Neuronal stem cell (in vitro differentiated cells): ENCODE measurements at regions not wholly inside any gene's neighbourhood (a gene's known extent, or its start where the extent isn't known, plus 50 kb on each side); places are given as distances from the start of the nearest gene placed in this dataset.
A peak's percentile ranks its signal among the peaks of the same experiment; 100 is the strongest.

Source experiments
- DNase-seq: peaks from one replicate; pipeline ENCODE4 v3.0.0-alpha.2; 2013; ENCODE audit warnings: low spot score
- H2AFZ ChIP-seq: one replicate; pipeline ENCODE4 v1.6.1; 2013; ENCODE audit warnings: mild to moderate bottlenecking, low read length, inconsistent platforms
- H2AK5ac ChIP-seq: 2 replicates; pipeline ENCODE4 v1.6.1; 2013; ENCODE audit warnings: low read depth, mild to moderate bottlenecking, inconsistent platforms, low read length, moderate library complexity, mixed read lengths
- H2BK120ac ChIP-seq: 2 replicates; pipeline ENCODE4 v1.6.1; 2013; ENCODE audit warnings: low read depth, mild to moderate bottlenecking, inconsistent platforms, low read length, moderate library complexity, mixed read lengths
- H2BK12ac ChIP-seq: one replicate; pipeline ENCODE4 v1.6.1; 2013; ENCODE audit warnings: low read length, inconsistent platforms
- H2BK15ac ChIP-seq: 2 replicates; pipeline ENCODE4 v1.6.1; 2013; ENCODE audit warnings: mild to moderate bottlenecking, low read length, inconsistent platforms, mixed read lengths
- H2BK5ac ChIP-seq: one replicate; pipeline ENCODE4 v1.6.1; 2013; ENCODE audit warnings: inconsistent platforms, mild to moderate bottlenecking, low read length, moderate library complexity
- H3K14ac ChIP-seq: one replicate; pipeline ENCODE4 v1.6.1; 2013; ENCODE audit warnings: low read length, inconsistent platforms
- H3K18ac ChIP-seq: 2 replicates; pipeline ENCODE4 v1.6.1; 2013; ENCODE audit warnings: low read length, inconsistent platforms
- H3K23ac ChIP-seq: 2 replicates; pipeline ENCODE4 v1.6.1; 2013; ENCODE audit warnings: low read depth, mild to moderate bottlenecking, mixed read lengths, low read length, inconsistent platforms; ENCODE audit not compliant: poor library complexity
- H3K27ac ChIP-seq: replicated peaks from 3 replicates; pipeline ENCODE4 v1.5.1; 2013; ENCODE audit warnings: low read length, inconsistent platforms
- H3K27me3 ChIP-seq, 3 experiments: 2 replicates each; pipeline ENCODE4 v1.6.1; 2013; ENCODE audit warnings: low read length in 3 of 3, mild to moderate bottlenecking in 2 of 3, inconsistent platforms in 1 of 3, low read depth in 1 of 3, mixed read lengths in 1 of 3, moderate library complexity in 1 of 3; ENCODE audit not compliant: control insufficient read depth in 3 of 3, insufficient read depth in 3 of 3
- H3K36me3 ChIP-seq, 2 donors: replicated peaks in 1 of 2; 2 replicates each; pipeline ENCODE4 v1.6.1; 2013; ENCODE audit warnings: low read length in 2 of 2; ENCODE audit not compliant: control insufficient read depth in 2 of 2, insufficient read depth in 2 of 2
- H3K4ac ChIP-seq: 2 replicates; pipeline ENCODE4 v1.6.1; 2013; ENCODE audit warnings: inconsistent platforms, mild to moderate bottlenecking, low read length, moderate library complexity
- H3K4me1 ChIP-seq, 2 donors: 1 replicate in 1 of 2; 2 replicates in 1 of 2; pipeline ENCODE4 v1.6.1; 2013; ENCODE audit warnings: low read length in 2 of 2, low read depth in 1 of 2; ENCODE audit not compliant: control insufficient read depth in 2 of 2, insufficient read depth in 1 of 2
- H3K4me2 ChIP-seq: one replicate; pipeline ENCODE4 v1.6.1; 2013; ENCODE audit warnings: mild to moderate bottlenecking, low read length, inconsistent platforms; ENCODE audit not compliant: insufficient read depth, poor library complexity, severe bottlenecking
- H3K4me3 ChIP-seq, 2 donors: 2 replicates each; pipeline ENCODE4 v1.5.1; 2013; ENCODE audit warnings: low read length in 2 of 2, mild to moderate bottlenecking in 2 of 2, inconsistent platforms in 1 of 2, moderate library complexity in 1 of 2
- H3K79me1 ChIP-seq: one replicate; pipeline ENCODE4 v1.6.1; 2013; ENCODE audit warnings: low read depth, mild to moderate bottlenecking, inconsistent platforms, low read length, moderate library complexity
- H3K9ac ChIP-seq: one replicate; pipeline ENCODE4 v1.6.1; 2013; ENCODE audit warnings: mild to moderate bottlenecking, low read depth, low read length, inconsistent platforms; ENCODE audit not compliant: poor library complexity
- H3K9me3 ChIP-seq, 2 donors: replicated peaks in 1 of 2; 2 replicates each; pipeline versions ENCODE3 to v1.6.1; 2013; ENCODE audit warnings: low read length in 2 of 2, mild to moderate bottlenecking in 2 of 2, inconsistent platforms in 1 of 2, low read depth in 1 of 2, mixed read lengths in 1 of 2, moderate library complexity in 1 of 2; ENCODE audit not compliant: control insufficient read depth in 2 of 2, insufficient read depth in 1 of 2
- H4K8ac ChIP-seq: one replicate; pipeline ENCODE4 v1.6.1; 2013; ENCODE audit warnings: low read depth, mild to moderate bottlenecking, inconsistent platforms, low read length, moderate library complexity
- H4K91ac ChIP-seq: one replicate; pipeline ENCODE4 v1.6.1; 2013; ENCODE audit warnings: low read length, low read depth, mild to moderate bottlenecking, inconsistent platforms; ENCODE audit not compliant: poor library complexity
- WGBS, 2 donors: extraction: QIAGEN DNeasy Blood & Tissue Kit; methylation state at CpG; one replicate each; pipeline ENCODE4 v1.1.7; 2013; ENCODE audit warnings: missing lambda C conversion rate in 2 of 2, mixed read lengths in 1 of 2; ENCODE audit not compliant: insufficient read length in 2 of 2, insufficient replicate concordance in 1 of 2; ENCODE audit errors: extremely low coverage in 2 of 2; 5-methylcytosine and 5-hydroxymethylcytosine counted together

DNA sequence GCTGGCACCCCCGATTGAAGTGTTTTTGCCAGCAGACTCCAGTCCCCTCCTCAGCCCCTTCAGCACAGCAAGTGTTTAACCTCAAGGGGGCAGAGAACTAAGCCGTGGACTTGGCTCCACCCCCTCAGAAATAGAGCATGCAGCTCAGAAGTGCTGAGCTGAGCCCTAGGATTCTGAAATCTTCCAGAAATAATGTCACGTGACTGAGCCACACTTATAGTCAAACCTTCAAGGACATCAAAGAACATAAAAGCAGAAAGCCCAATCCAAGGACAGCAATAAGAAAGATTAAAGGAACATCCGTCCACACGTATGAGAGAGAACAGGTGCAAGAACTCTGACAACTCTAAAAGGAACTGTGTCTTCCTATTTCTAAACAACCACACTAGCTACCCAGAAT lies 317.7 kb upstream of the LRFN5 start:
- Histone ChIP-seq H3K79me1 (no peaks in the 10 kb centered on the region), H3K4me2 (no peak overlapping the region), H4K91ac (no peak overlapping the region), H3K27me3 (no peaks in the 10 kb centered on the region), H3K23ac (no peak overlapping the region), H3K4ac (no peak overlapping the region), H3K14ac (no peak overlapping the region), H2BK15ac (no peak overlapping the region), H2BK120ac (no peak overlapping the region), H2BK5ac (no peak overlapping the region), H2AFZ (no peak overlapping the region), H3K9ac (no peak overlapping the region), H2BK12ac (no peak overlapping the region), H3K4me1 (no peaks in the 10 kb centered on the region), H2AK5ac (no peak overlapping the region), H3K4me3 (no peak overlapping the region), H3K9me3 (no peaks in the 10 kb centered on the region), H3K18ac (no peak overlapping the region), H3K36me3 (no peaks in the 10 kb centered on the region), H3K27ac (no peak overlapping the region), H4K8ac (no peak overlapping the region)
- WGBS, 2 donors = no CpG with 5 or more reads among the region's 5 CpGs
- no peak for DNase-seq

DNA sequence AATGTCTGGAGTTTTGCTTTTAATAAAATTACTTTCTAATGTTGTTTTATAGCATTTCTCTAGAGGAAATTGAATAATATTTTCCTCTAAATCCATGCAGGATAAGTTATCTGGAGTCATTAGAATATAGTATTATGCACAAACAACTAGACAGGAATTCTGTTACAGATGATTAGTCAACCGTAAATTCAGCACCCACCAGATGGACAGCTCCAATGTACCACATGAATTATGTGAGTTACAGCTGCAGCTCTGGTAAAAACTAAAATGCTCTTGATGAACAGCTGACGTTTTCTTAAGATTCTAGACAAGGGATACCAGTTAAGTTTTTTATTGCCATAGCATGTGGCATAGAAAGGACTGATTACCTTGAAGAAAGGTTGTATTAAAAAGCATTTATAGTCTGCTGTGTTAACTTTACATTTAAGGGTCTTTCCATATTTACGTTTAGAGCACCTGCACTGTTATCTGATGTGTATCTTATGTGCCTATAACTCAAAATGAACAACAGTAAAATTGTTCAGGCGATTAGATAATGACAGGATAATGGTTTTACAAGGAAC lies 321.4 kb upstream of the LRFN5 start:
- Histone ChIP-seq H3K4me3 (no peak overlapping the region), H3K9ac (no peak overlapping the region)
- no CpG with 5 or more reads among the region's 4 CpGs for WGBS, 2 donors

DNA sequence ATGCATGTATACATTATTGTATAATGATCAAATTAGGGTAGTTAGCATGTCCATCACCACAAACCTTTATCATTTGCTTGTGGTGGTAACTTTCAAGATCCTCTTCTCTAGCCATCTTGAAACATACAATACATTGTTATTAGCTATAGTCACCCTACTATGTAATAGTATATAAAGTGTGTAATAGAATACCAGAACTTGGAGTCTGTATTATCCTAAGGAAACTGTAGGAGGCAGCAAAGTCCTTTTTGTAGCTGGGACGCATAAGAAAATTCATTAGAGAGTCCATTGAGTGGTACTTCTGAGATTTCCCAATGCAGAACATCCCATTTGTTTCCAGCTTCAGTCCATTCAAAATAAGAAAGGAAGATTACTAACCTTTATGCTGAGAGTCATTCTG lies 325.9 kb upstream of the LRFN5 start:
- Histone ChIP-seq H3K14ac (no peak overlapping the region), H3K9me3 (no peaks in the 10 kb centered on the region), H3K4me1 (no peaks in the 10 kb centered on the region), H2BK15ac (no peak overlapping the region), H3K18ac (no peak overlapping the region), H4K8ac (no peak overlapping the region), H3K4ac (no peak overlapping the region), H3K4me3 (no peak overlapping the region), H2BK12ac (no peak overlapping the region), H3K23ac (no peak overlapping the region), H2BK120ac (no peak overlapping the region), H2AFZ (no peak overlapping the region), H4K91ac (no peak overlapping the region), H3K9ac (no peak overlapping the region), H3K27me3 (no peaks in the 10 kb centered on the region), H3K36me3 (no peaks in the 10 kb centered on the region), H2BK5ac (no peak overlapping the region), H2AK5ac (no peak overlapping the region), H3K4me2 (no peak overlapping the region), H3K27ac (no peak overlapping the region), H3K79me1 (no peaks in the 10 kb centered on the region)
- no CpG with 5 or more reads among the region's 1 CpG for WGBS, 2 donors
- DNase-seq = no peak

More for the DNA sequence above, 321.4 kb upstream of the LRFN5 start:
- H3K14ac ChIP-seq = no peak overlapping the region
- H4K91ac ChIP-seq = no peak overlapping the region
- H3K36me3 ChIP-seq = no peaks in the 10 kb centered on the region
- H3K23ac ChIP-seq = no peak overlapping the region
- H4K8ac ChIP-seq = no peak overlapping the region
- H2BK15ac ChIP-seq = no peak overlapping the region
- no peak overlapping the region for H2BK5ac ChIP-seq
- no peak overlapping the region for H3K4me2 ChIP-seq
- no peak overlapping the region for H2AK5ac ChIP-seq
- H3K18ac ChIP-seq = no peak overlapping the region
- H2AFZ ChIP-seq = no peak overlapping the region
- H3K27ac ChIP-seq = no peak overlapping the region
- no peak overlapping the region for H3K4ac ChIP-seq
- DNase-seq = peak; percentile 57
- no peak overlapping the region for H2BK12ac ChIP-seq
- H3K9me3 ChIP-seq = no peaks in the 10 kb centered on the region
- no peak overlapping the region for H2BK120ac ChIP-seq
- no peaks in the 10 kb centered on the region for H3K27me3 ChIP-seq
- H3K4me1 ChIP-seq = no peaks in the 10 kb centered on the region
- no peaks in the 10 kb centered on the region for H3K79me1 ChIP-seq

DNA sequence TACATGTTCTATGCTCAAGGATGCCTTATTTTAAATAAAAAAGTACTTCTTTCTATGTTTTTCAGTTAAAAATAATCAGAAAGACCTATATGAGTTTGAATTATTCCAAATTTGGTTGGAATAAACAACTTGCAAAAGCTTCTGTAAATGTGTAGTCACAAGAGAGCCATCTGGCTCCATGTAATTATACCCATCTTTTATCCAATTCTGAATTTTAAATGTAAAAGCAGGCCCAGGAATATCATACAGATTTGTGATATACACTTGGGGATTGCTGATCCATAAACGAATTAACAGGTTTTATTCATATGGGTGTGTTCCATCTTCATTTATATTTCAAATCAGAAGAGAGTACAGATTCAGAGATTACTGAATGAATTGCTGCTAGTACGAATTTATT lies 329.2 kb upstream of the LRFN5 start:
- Histone ChIP-seq H3K4me1 (no peaks in the 10 kb centered on the region), H3K14ac (no peak overlapping the region), H3K9ac (no peak overlapping the region), H3K27ac (no peak overlapping the region), H3K4ac (no peak overlapping the region), H2AK5ac (no peak overlapping the region), H3K79me1 (no peaks in the 10 kb centered on the region), H4K91ac (no peak overlapping the region), H3K36me3 (no peaks in the 10 kb centered on the region), H2BK120ac (no peak overlapping the region), H2BK15ac (no peak overlapping the region), H3K23ac (no peak overlapping the region), H3K18ac (no peak overlapping the region), H2BK12ac (no peak overlapping the region), H4K8ac (no peak overlapping the region), H3K27me3 (no peaks in the 10 kb centered on the region), H3K9me3 (no peaks in the 10 kb centered on the region), H3K4me2 (no peak overlapping the region), H2AFZ (no peak overlapping the region), H2BK5ac (no peak overlapping the region), H3K4me3 (no peak overlapping the region)
- no peak for DNase-seq
- no CpG with 5 or more reads among the region's 2 CpGs for WGBS, 2 donors
